HepG2 (cell line): ENCODE measurements at regions not wholly inside any gene's neighbourhood (a gene's known extent, or its start where the extent isn't known, plus 50 kb on each side); places are given as distances from the start of the nearest gene placed in this dataset.

Source experiments
- ATAC-seq: fragments of 200-7000 bp; cut with Tn5 transposase; 3 replicates; pipeline ENCODE4 v1.9.1; 2020; ENCODE audit warnings: mild to moderate bottlenecking, moderate library complexity
- BruUV-seq: library from RNA; stranded (reverse); fragments of 400-500 nt; replicated peaks from 2 replicates; lab custom pipeline; 2021; lab: Mats Ljungman, UMichigan
- CTCF ChIA-PET: fragments of 300-600 bp; formaldehyde crosslinking; extraction: SDS; loops from one replicate; lab custom pipeline; 2021; ENCODE audit warnings: low total read pairs, inconsistent platforms, low intra/inter-chr PET ratio; lab: Yijun Ruan, JAX
- POLR2A ChIA-PET: fragments of 350-600 bp; sonication (Branson Sonifier 250); formaldehyde crosslinking; loops from one replicate; lab custom pipeline; 2020; ENCODE audit warnings: antibody characterized with exemption, inconsistent platforms; lab: Yijun Ruan, JAX
- DNase-seq: peaks from one replicate; pipeline ENCODE4 v3.0.0-alpha.2; 2015; ENCODE audit warnings: low spot score
- FAIRE-seq: peaks from 3 replicates; lab custom pipeline; 2011; peaks lifted over from hg19 to GRCh38; lab: Jason Lieb, UNC
- H2AFZ ChIP-seq: one replicate; pipeline ENCODE4 v1.6.1; 2011; ENCODE audit warnings: low read length, inconsistent platforms
- H3K27ac ChIP-seq: fragments of 300-600 bp; 3 replicates; pipeline ENCODE4 v1.8.0; 2011; ENCODE audit warnings: mixed run types, mild to moderate bottlenecking, mixed read lengths, low read length, inconsistent platforms; ENCODE audit not compliant: insufficient read depth; ENCODE audit errors: extremely low read length
- H3K27me3 ChIP-seq, 2 experiments: fragments of 200-600 bp in 1 of 2; 2 replicates in 1 of 2; 3 replicates in 1 of 2; pipeline versions ENCODE4 v1.6.0 to v1.8.0; 2011; ENCODE audit warnings: low read length in 2 of 2, mild to moderate bottlenecking in 2 of 2, moderate library complexity in 2 of 2, inconsistent platforms in 1 of 2; ENCODE audit not compliant: insufficient read depth in 2 of 2, control insufficient read depth in 1 of 2
- H3K36me3 ChIP-seq, 2 experiments: fragments of 200-600 bp in 1 of 2; replicated peaks in 1 of 2; 2 replicates in 1 of 2; 3 replicates in 1 of 2; pipeline versions ENCODE4 v1.5.1 to v1.8.0; 2011; ENCODE audit warnings: low read length in 2 of 2, inconsistent platforms in 1 of 2; ENCODE audit not compliant: insufficient read depth in 2 of 2, control insufficient read depth in 1 of 2
- H3K4me1 ChIP-seq: 2 replicates; pipeline ENCODE4 v1.5.1; 2012; ENCODE audit warnings: low read length, inconsistent platforms; ENCODE audit not compliant: insufficient read depth
- H3K4me2 ChIP-seq: 2 replicates; pipeline ENCODE4 v1.6.0; 2011; ENCODE audit warnings: low read depth, low read length, inconsistent platforms
- H3K4me3 ChIP-seq, 3 experiments: fragments of 200-600 bp in 1 of 3; sonication (generic), shearing (Covaris generic) in 1 of 3; replicated peaks in 1 of 3; 2 replicates each; pipeline ENCODE4 v1.5.1; 2011 to 2016; ENCODE audit warnings: low read length in 3 of 3, inconsistent platforms in 2 of 3, low read depth in 2 of 3, mild to moderate bottlenecking in 2 of 3, control low read depth in 1 of 3, mixed read lengths in 1 of 3; ENCODE audit not compliant: insufficient read depth in 1 of 3
- H3K79me2 ChIP-seq: one replicate; pipeline ENCODE4 v1.6.1; 2011; ENCODE audit warnings: low read length, inconsistent platforms; ENCODE audit not compliant: insufficient read depth
- H3K9ac ChIP-seq: 2 replicates; pipeline ENCODE4 v1.6.0; 2011; ENCODE audit warnings: mild to moderate bottlenecking, low read depth, low read length, inconsistent platforms; ENCODE audit not compliant: insufficient read depth
- H3K9me3 ChIP-seq: 2 replicates; pipeline ENCODE4 v1.5.1; 2012; ENCODE audit warnings: mild to moderate bottlenecking, low read length
- H4K20me1 ChIP-seq: 2 replicates; pipeline ENCODE4 v1.6.0; 2011; ENCODE audit warnings: inconsistent platforms, mild to moderate bottlenecking, low read length, moderate library complexity; ENCODE audit not compliant: insufficient read depth
- KDM6A ChIP-seq: IDR thresholded peaks from 2 replicates; pipeline ENCODE4 v1.6.1; 2016; ENCODE audit warnings: low read depth
- PRDM10 ChIP-seq: sonication (generic); formaldehyde crosslinking; IDR thresholded peaks from 2 replicates; pipeline ENCODE4 v1.4.0; 2020; ENCODE audit warnings: low read depth, missing genetic modification reagents
- ZBTB14 ChIP-seq: sonication (generic); formaldehyde crosslinking; IDR thresholded peaks from 2 replicates; pipeline ENCODE4 v1.4.0; 2020; ENCODE audit warnings: missing genetic modification reagents
- ZMAT3 ChIP-seq: sonication (generic); formaldehyde crosslinking; conservative IDR thresholded peaks from 2 replicates; pipeline ENCODE4 v1.7.0; 2021; ENCODE audit warnings: missing genetic modification reagents
- ZNF136 ChIP-seq: sonication (generic); formaldehyde crosslinking; IDR thresholded peaks from 2 replicates; pipeline ENCODE4 v1.8.1; 2022; ENCODE audit warnings: low read depth, mild to moderate bottlenecking, moderate library complexity, missing genetic modification reagents
- ZNF280B ChIP-seq: sonication (generic); formaldehyde crosslinking; IDR thresholded peaks from 2 replicates; pipeline ENCODE4 v1.5.0; 2020; ENCODE audit warnings: missing genetic modification reagents, mild to moderate bottlenecking, borderline replicate concordance
- ZNF598 ChIP-seq: sonication (generic); formaldehyde crosslinking; IDR thresholded peaks from 2 replicates; pipeline ENCODE4 v1.5.1; 2020; ENCODE audit warnings: mild to moderate bottlenecking, missing genetic modification reagents, borderline replicate concordance
- in situ Hi-C: cut with HindIII; loops from 2 replicates; pipeline ENCODE4 v1.10.0; 2017; ENCODE audit warnings: low pct_unique_long_range_greater_than_20kb; ENCODE audit not compliant: extremely low pct_ligation_motif_present
- intact Hi-C: fragments of 100-400 bp; cut with micrococcal nuclease; formaldehyde crosslinking; loops from one replicate; pipeline ENCODE4 v1.10.0; 2022; ENCODE audit not compliant: unreplicated experiment
- TF ChIP-seq, protein P1 (sequence below): sonication (generic); formaldehyde crosslinking; IDR thresholded peaks from 2 replicates; pipeline ENCODE4 v1.4.0; 2020; ENCODE audit warnings: missing genetic modification reagents
- TF ChIP-seq, protein P2 (sequence below): sonication (generic); formaldehyde crosslinking; IDR thresholded peaks from 2 replicates; pipeline ENCODE4 v1.4.0; 2020; ENCODE audit warnings: missing genetic modification reagents

- no peaks in the 10 kb centered on the region for H3K79me2 ChIP-seq
- no TSS peak for BruUV-seq
- no peak for ATAC-seq
- FAIRE-seq = no peak
- H4K20me1 ChIP-seq = no peaks in the 10 kb centered on the region
- no peaks in the 10 kb centered on the region for H3K9me3 ChIP-seq
- CTCF ChIA-PET = no interaction called here
- no peaks in the 10 kb centered on the region for H3K36me3 ChIP-seq
- no peaks in the 10 kb centered on the region for H3K4me1 ChIP-seq
- no peak for TF ChIP-seq ZNF598 (CRISPR knock-in tag)
- TF ChIP-seq, protein P1, sequence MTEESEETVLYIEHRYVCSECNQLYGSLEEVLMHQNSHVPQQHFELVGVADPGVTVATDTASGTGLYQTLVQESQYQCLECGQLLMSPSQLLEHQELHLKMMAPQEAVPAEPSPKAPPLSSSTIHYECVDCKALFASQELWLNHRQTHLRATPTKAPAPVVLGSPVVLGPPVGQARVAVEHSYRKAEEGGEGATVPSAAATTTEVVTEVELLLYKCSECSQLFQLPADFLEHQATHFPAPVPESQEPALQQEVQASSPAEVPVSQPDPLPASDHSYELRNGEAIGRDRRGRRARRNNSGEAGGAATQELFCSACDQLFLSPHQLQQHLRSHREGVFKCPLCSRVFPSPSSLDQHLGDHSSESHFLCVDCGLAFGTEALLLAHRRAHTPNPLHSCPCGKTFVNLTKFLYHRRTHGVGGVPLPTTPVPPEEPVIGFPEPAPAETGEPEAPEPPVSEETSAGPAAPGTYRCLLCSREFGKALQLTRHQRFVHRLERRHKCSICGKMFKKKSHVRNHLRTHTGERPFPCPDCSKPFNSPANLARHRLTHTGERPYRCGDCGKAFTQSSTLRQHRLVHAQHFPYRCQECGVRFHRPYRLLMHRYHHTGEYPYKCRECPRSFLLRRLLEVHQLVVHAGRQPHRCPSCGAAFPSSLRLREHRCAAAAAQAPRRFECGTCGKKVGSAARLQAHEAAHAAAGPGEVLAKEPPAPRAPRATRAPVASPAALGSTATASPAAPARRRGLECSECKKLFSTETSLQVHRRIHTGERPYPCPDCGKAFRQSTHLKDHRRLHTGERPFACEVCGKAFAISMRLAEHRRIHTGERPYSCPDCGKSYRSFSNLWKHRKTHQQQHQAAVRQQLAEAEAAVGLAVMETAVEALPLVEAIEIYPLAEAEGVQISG (CRISPR knock-in tag) = no peak
- TF ChIP-seq, protein P2, sequence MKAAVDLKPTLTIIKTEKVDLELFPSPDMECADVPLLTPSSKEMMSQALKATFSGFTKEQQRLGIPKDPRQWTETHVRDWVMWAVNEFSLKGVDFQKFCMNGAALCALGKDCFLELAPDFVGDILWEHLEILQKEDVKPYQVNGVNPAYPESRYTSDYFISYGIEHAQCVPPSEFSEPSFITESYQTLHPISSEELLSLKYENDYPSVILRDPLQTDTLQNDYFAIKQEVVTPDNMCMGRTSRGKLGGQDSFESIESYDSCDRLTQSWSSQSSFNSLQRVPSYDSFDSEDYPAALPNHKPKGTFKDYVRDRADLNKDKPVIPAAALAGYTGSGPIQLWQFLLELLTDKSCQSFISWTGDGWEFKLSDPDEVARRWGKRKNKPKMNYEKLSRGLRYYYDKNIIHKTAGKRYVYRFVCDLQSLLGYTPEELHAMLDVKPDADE (CRISPR knock-in tag) = no peak
- TF ChIP-seq ZNF136 (CRISPR knock-in tag) = no peak
- TF ChIP-seq ZMAT3 = no peak
- no peak for TF ChIP-seq PRDM10 (CRISPR knock-in tag)
- TF ChIP-seq ZBTB14 (CRISPR knock-in tag) = no peak
- TF ChIP-seq ZNF280B (CRISPR knock-in tag) = no peak
- TF ChIP-seq KDM6A = no peak
- intact Hi-C loops (no loop called here), in situ Hi-C loops (no loop called here)
- H3K27ac ChIP-seq = no peak overlapping the region
- no peak overlapping the region for H3K4me3 ChIP-seq
- H3K9ac ChIP-seq = no peak overlapping the region
- POLR2A ChIA-PET = no interaction called here
- H3K4me2 ChIP-seq = no peak overlapping the region
- DNase-seq = no peak
- H2AFZ ChIP-seq = no peak overlapping the region
- no peaks in the 10 kb centered on the region for H3K27me3 ChIP-seq
Measured at GRCh38 chrX:13226214-13226613, 93.6 kb downstream of the ATXN3L start.
